H1 (cell line): ENCODE measurements at regions not wholly inside any gene's neighbourhood (a gene's known extent, or its start where the extent isn't known, plus 50 kb on each side); places are given as distances from the start of the nearest gene placed in this dataset.

ENCODE experiments used
- CTCF ChIA-PET: fragments of 300-600 bp; sonication (Branson Sonifier 250); formaldehyde crosslinking; loops from one replicate; lab custom pipeline; 2021; ENCODE audit not compliant: partially characterized antibody; lab: Charles Lee
- POLR2A ChIA-PET: fragments of 300-600 bp; sonication (Branson Sonifier 250); formaldehyde crosslinking; loops from one replicate; lab custom pipeline; 2021; ENCODE audit warnings: inconsistent platforms; ENCODE audit not compliant: partially characterized antibody; lab: Charles Lee
- DNase-seq, 2 experiments: peaks; one replicate each; pipeline versions ENCODE4 v3.0.0 to v3.0.0-alpha.2; 2010 to 2022; ENCODE audit warnings: low spot score in 2 of 2, low read depth in 1 of 2, mixed read lengths in 1 of 2
- FAIRE-seq: peaks from 2 replicates; lab custom pipeline; 2011; peaks lifted over from hg19 to GRCh38; lab: Jason Lieb, UNC
- H2AFZ ChIP-seq: 2 replicates; pipeline ENCODE4 v1.8.1; 2012; ENCODE audit warnings: low read length, inconsistent platforms
- H2AK5ac ChIP-seq: 2 replicates; pipeline ENCODE4 v1.6.1; 2013; ENCODE audit warnings: low read depth, low read length
- H2BK120ac ChIP-seq: replicated peaks from 2 replicates; pipeline ENCODE3; 2013; ENCODE audit warnings: low read depth, low read length, inconsistent platforms
- H2BK12ac ChIP-seq: 2 replicates; pipeline ENCODE4 v1.6.1; 2013; ENCODE audit warnings: low read depth, low read length
- H2BK15ac ChIP-seq: 2 replicates; pipeline ENCODE4 v1.6.1; 2013; ENCODE audit warnings: low read length
- H2BK20ac ChIP-seq: 2 replicates; pipeline ENCODE4 v1.6.1; 2013; ENCODE audit warnings: low read length
- H2BK5ac ChIP-seq: 2 replicates; pipeline ENCODE4 v1.6.1; 2013; ENCODE audit warnings: low read depth, low read length
- H3K14ac ChIP-seq: 2 replicates; pipeline ENCODE4 v1.6.1; 2013; ENCODE audit warnings: inconsistent platforms; ENCODE audit not compliant: insufficient read length
- H3K18ac ChIP-seq: 2 replicates; pipeline ENCODE4 v1.6.1; 2013; ENCODE audit warnings: low read length; ENCODE audit errors: extremely low read depth
- H3K23ac ChIP-seq: 2 replicates; pipeline ENCODE4 v1.6.1; 2013; ENCODE audit warnings: inconsistent platforms; ENCODE audit not compliant: insufficient read length
- H3K23me2 ChIP-seq: 2 replicates; pipeline ENCODE4 v1.6.1; 2013; ENCODE audit warnings: low read depth, low read length
- H3K27ac ChIP-seq: 2 replicates; pipeline ENCODE4 v1.6.1; 2011; ENCODE audit warnings: low read depth, low read length, inconsistent platforms
- H3K27me3 ChIP-seq, 4 experiments: replicated peaks in 1 of 4; 1 replicate in 1 of 4; 2 replicates in 3 of 4; pipeline versions ENCODE4 v1.6.1 to v1.8.1; 2011 to 2013; ENCODE audit warnings: low read length in 3 of 4, mild to moderate bottlenecking in 3 of 4, inconsistent platforms in 2 of 4, mixed read lengths in 2 of 4, moderate library complexity in 1 of 4; ENCODE audit not compliant: control insufficient read depth in 3 of 4, insufficient read depth in 3 of 4; ENCODE audit errors: extremely low read depth in 1 of 4
- H3K36me3 ChIP-seq, 4 experiments: 2 replicates each; pipeline versions ENCODE4 v1.6.1 to v1.8.1; 2011 to 2013; ENCODE audit warnings: mild to moderate bottlenecking in 4 of 4, low read length in 3 of 4, moderate library complexity in 2 of 4, control low read depth in 1 of 4, inconsistent platforms in 1 of 4; ENCODE audit not compliant: insufficient read depth in 4 of 4, control insufficient read depth in 2 of 4
- H3K4ac ChIP-seq: replicated peaks from 2 replicates; pipeline ENCODE3; 2013; ENCODE audit warnings: low read length, low read depth, mixed read lengths, inconsistent platforms; ENCODE audit not compliant: insufficient read length
- H3K4me1 ChIP-seq, 4 experiments: replicated peaks in 1 of 4; 1 replicate in 1 of 4; 2 replicates in 3 of 4; pipeline versions ENCODE4 v1.6.1 to v1.8.1; 2011 to 2013; ENCODE audit warnings: low read length in 3 of 4, inconsistent platforms in 2 of 4, mixed read lengths in 1 of 4; ENCODE audit not compliant: insufficient read depth in 4 of 4, control insufficient read depth in 3 of 4
- H3K4me2 ChIP-seq, 2 experiments: 2 replicates each; pipeline versions ENCODE4 v1.6.1 to v1.8.1; 2011 to 2013; ENCODE audit warnings: low read depth in 2 of 2, low read length in 2 of 2, control low read depth in 1 of 2, inconsistent platforms in 1 of 2, mild to moderate bottlenecking in 1 of 2; ENCODE audit not compliant: insufficient read depth in 1 of 2
- H3K4me3 ChIP-seq, 4 experiments: fragments of 200-600, 300-600 bp in 1 of 4; sonication (generic), shearing (Covaris generic), sonication (Bioruptor Twin) in 1 of 4; 2 replicates each; pipeline versions ENCODE4 v1.5.1 to v1.8.1; 2011 to 2016; ENCODE audit warnings: low read length in 4 of 4, low read depth in 3 of 4, control low read depth in 2 of 4, inconsistent platforms in 2 of 4, mild to moderate bottlenecking in 2 of 4, mixed read lengths in 1 of 4, moderate library complexity in 1 of 4; ENCODE audit not compliant: insufficient read depth in 2 of 4; ENCODE audit errors: extremely low read depth in 1 of 4
- H3K56ac ChIP-seq: replicated peaks from 2 replicates; pipeline ENCODE3; 2013; ENCODE audit warnings: low read depth, mild to moderate bottlenecking, mixed read lengths, low read length, inconsistent platforms; ENCODE audit not compliant: insufficient read length
- H3K79me1 ChIP-seq: 2 replicates; pipeline ENCODE4 v1.6.1; 2013; ENCODE audit warnings: low read depth, low read length, control low read depth
- H3K79me2 ChIP-seq, 2 experiments: 2 replicates each; pipeline versions ENCODE4 v1.6.1 to v1.8.1; 2012 to 2013; ENCODE audit warnings: low read length in 2 of 2, mild to moderate bottlenecking in 2 of 2, inconsistent platforms in 1 of 2; ENCODE audit not compliant: insufficient read depth in 2 of 2, control insufficient read depth in 1 of 2
- H3K9ac ChIP-seq, 4 experiments: replicated peaks in 1 of 4; 1 replicate in 1 of 4; 2 replicates in 3 of 4; pipeline versions ENCODE4 v1.6.1 to v1.8.1; 2011 to 2013; ENCODE audit warnings: low read depth in 3 of 4, low read length in 3 of 4, control low read depth in 2 of 4, mild to moderate bottlenecking in 2 of 4, moderate library complexity in 2 of 4, inconsistent platforms in 1 of 4; ENCODE audit errors: extremely low read depth in 1 of 4
- H3K9me3 ChIP-seq, 2 experiments: 2 replicates each; pipeline versions ENCODE4 v1.6.1 to v1.8.1; 2012 to 2013; ENCODE audit warnings: mild to moderate bottlenecking in 2 of 2, moderate library complexity in 2 of 2, control low read depth in 1 of 2, inconsistent platforms in 1 of 2, low read depth in 1 of 2, low read length in 1 of 2, mixed read lengths in 1 of 2; ENCODE audit not compliant: insufficient read depth in 2 of 2
- H4K20me1 ChIP-seq, 2 experiments: replicated peaks in 1 of 2; 2 replicates each; pipeline versions ENCODE3 to v1.8.1; 2011 to 2013; ENCODE audit warnings: inconsistent platforms in 2 of 2, low read length in 2 of 2, mild to moderate bottlenecking in 1 of 2; ENCODE audit not compliant: insufficient read depth in 2 of 2, control insufficient read depth in 1 of 2
- H4K5ac ChIP-seq: 2 replicates; pipeline ENCODE4 v1.6.1; 2013; ENCODE audit warnings: low read length, low read depth, mixed read lengths, inconsistent platforms; ENCODE audit not compliant: insufficient read length
- H4K8ac ChIP-seq: 2 replicates; pipeline ENCODE4 v1.8.0; 2013; ENCODE audit warnings: mild to moderate bottlenecking, moderate library complexity, low read length, inconsistent platforms; ENCODE audit not compliant: insufficient read depth; ENCODE audit errors: extremely low read depth
- H4K91ac ChIP-seq: replicated peaks from 2 replicates; pipeline ENCODE3; 2013; ENCODE audit warnings: low read length, mixed read lengths, inconsistent platforms; ENCODE audit not compliant: insufficient read length
- CEBPB ChIP-seq: IDR thresholded peaks from 2 replicates; pipeline ENCODE4 v1.6.1; 2012; ENCODE audit warnings: low read depth, low read length
- CTBP2 ChIP-seq: IDR thresholded peaks from 2 replicates; pipeline ENCODE4 v1.7.0; 2011; ENCODE audit warnings: borderline replicate concordance, mild to moderate bottlenecking, moderate library complexity, mixed read lengths, low read length; ENCODE audit not compliant: insufficient read depth, insufficient read length
- POLR2AphosphoS5 ChIP-seq: IDR thresholded peaks from 2 replicates; pipeline ENCODE4 v1.6.1; 2011; ENCODE audit warnings: low read depth, low read length
- RAD21 ChIP-seq, 2 experiments: IDR thresholded peaks in 1 of 2; conservative IDR thresholded peaks in 1 of 2; 2 replicates each; pipeline ENCODE4 v1.6.1; 2011; ENCODE audit warnings: low read depth in 2 of 2, low read length in 2 of 2, improper control_type of control experiment in 1 of 2, inconsistent platforms in 1 of 2, mild to moderate bottlenecking in 1 of 2, moderate library complexity in 1 of 2
- RFX5 ChIP-seq: IDR thresholded peaks from 2 replicates; pipeline ENCODE4 v1.6.1; 2011; ENCODE audit warnings: low read depth, low read length, improper control_type of control experiment, borderline replicate concordance
- SIRT6 ChIP-seq: IDR thresholded peaks from one replicate; pipeline ENCODE4 v1.7.1; 2012; ENCODE audit warnings: low read length, inconsistent platforms
- WGBS, 2 experiments: shearing (Covaris generic) in 1 of 2; methylation state at CpG; one replicate each; pipeline versions ENCODE4 v1.1.6 to v1.1.7; 2013 to 2015; ENCODE audit warnings: low lambda C conversion rate in 2 of 2, mixed read lengths in 2 of 2, inconsistent platforms in 1 of 2, low coverage in 1 of 2, missing lambda C conversion rate in 1 of 2; ENCODE audit not compliant: insufficient replicate concordance in 2 of 2, insufficient coverage in 1 of 2, insufficient read length in 1 of 2; ENCODE audit errors: extremely low coverage in 1 of 2, missing lambda C conversion rate in 1 of 2; 5-methylcytosine and 5-hydroxymethylcytosine counted together
- TF ChIP-seq, protein P1 (sequence below): IDR thresholded peaks from 2 replicates; pipeline ENCODE4 v1.6.1; 2012; ENCODE audit warnings: inconsistent platforms

DNA sequence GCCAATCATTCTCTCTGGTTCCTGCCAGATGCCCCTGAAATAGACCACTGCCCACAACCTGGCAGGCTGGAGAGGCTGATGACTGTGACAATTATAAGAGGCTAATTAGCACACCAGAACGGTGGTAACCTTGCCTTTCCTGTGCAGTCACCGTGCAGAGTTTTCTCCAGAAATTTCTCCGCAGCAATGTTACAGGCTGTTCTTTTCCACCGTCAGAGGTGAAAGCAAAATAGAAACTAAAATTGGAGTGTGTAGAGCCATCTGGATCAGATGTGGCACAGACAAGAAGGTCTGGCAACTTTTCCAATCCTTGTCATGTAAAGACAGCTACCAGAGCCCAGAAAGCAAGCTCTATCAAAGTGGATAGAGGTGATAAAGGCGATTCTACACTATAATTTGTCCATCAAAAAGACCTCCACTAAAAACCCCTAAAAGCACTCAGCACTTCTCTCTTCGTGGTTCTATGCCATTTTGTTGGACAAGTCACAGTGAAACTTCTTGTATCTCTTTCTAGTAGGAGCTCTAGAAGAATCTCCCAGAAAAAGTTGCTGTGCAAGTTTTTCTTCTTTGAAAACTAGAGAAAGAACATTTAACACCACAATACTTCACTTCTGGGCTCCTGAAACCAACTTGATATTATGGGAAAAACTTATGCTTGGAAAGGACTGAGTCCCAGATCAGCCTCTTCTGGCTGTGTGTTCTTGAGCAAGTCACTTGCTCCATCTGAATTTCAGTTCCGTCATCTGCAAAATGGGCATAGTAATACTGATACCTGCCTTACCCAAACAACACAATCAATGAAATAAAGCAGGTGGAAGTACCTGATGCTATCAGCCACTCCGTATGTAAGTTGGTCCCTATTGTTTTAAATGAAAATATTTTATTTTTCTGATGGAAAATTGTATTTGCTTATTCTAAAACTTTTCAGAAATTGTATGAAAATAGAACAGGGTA is 295.6 kb upstream of the DLGAP1 start:
- Histone ChIP-seq H4K5ac (no peak overlapping the region), H3K23me2 (no peaks in the 10 kb centered on the region), H2BK15ac (no peak overlapping the region), H2BK20ac (no peak overlapping the region), H4K8ac (no peak overlapping the region), H3K14ac (no peak overlapping the region), H2AFZ (no peak overlapping the region), H2BK12ac (no peak overlapping the region), H3K9ac (no peak overlapping the region), H2BK120ac (no peak overlapping the region), H4K20me1 (no peaks in the 10 kb centered on the region), H4K91ac (no peak overlapping the region), H3K36me3 (no peaks in the 10 kb centered on the region), H3K27me3 (no peaks in the 10 kb centered on the region), H3K9me3 (no peaks in the 10 kb centered on the region), H3K79me1 (no peaks in the 10 kb centered on the region), H3K23ac (no peak overlapping the region), H3K4ac (no peak overlapping the region), H2AK5ac (no peak overlapping the region), H3K56ac (no peak overlapping the region), H3K4me3 (no peak overlapping the region), H3K18ac (no peak overlapping the region), H3K27ac (no peak overlapping the region), H3K4me2 (no peak overlapping the region), H3K4me1 (no peaks in the 10 kb centered on the region), H3K79me2 (no peaks in the 10 kb centered on the region), H2BK5ac (no peak overlapping the region)
- ChIA-PET CTCF (interaction anchor here (0.6 to 1.2 kb wide), 5 partner anchors 10 to 307 kb away, joined by 3 to 4 read pairs (median 3); no protein-coding TSS in a partner anchor), POLR2A (no interaction called here)
- FAIRE-seq (no peak), DNase-seq (no peak)
- 91% methylated on average over 8 of the region's 8 CpGs; no CpG with 5 or more reads in 1 of the 2 experiments for WGBS, 2 experiments
- TF ChIP-seq RFX5 (no peak), POLR2AphosphoS5 (no peak), SIRT6 (no peak), CTBP2 (no peak), RAD21 (IDR thresholded peaks at IDR 0.05 in 1 of 2, conservative IDR thresholded peaks at IDR 0.05 in 1 of 2; ENCODE audit: low read depth in 2 of 2, low read length in 2 of 2) (no peak), CEBPB (no peak)
- TF ChIP-seq, protein P1, sequence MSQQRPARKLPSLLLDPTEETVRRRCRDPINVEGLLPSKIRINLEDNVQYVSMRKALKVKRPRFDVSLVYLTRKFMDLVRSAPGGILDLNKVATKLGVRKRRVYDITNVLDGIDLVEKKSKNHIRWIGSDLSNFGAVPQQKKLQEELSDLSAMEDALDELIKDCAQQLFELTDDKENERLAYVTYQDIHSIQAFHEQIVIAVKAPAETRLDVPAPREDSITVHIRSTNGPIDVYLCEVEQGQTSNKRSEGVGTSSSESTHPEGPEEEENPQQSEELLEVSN, result no peak
